K562 (cell line): ENCODE measurements at regions not wholly inside any gene's neighbourhood (a gene's known extent, or its start where the extent isn't known, plus 50 kb on each side); places are given as distances from the start of the nearest gene placed in this dataset.

Experiments
- ATAC-seq: fragments of 200-7000 bp; cut with Tn5 transposase; 3 replicates; pipeline ENCODE4 v1.9.1; 2020; ENCODE audit warnings: moderate library complexity
- BruUV-seq: library from RNA; stranded (reverse); fragments of 400-500 nt; replicated peaks from 2 replicates; lab custom pipeline; 2021; lab: Mats Ljungman, UMichigan
- CTCF ChIA-PET: fragments of 300-600 bp; formaldehyde crosslinking; extraction: SDS; loops from one replicate; lab custom pipeline; 2021; ENCODE audit warnings: low intra/inter-chr PET ratio; lab: Yijun Ruan, JAX
- POLR2A ChIA-PET: fragments of 300-600, 350-650 bp; sonication (Branson Sonifier 250); formaldehyde crosslinking; extraction: SDS; loops from one replicate; lab custom pipeline; 2021; ENCODE audit warnings: antibody characterized with exemption, inconsistent platforms; lab: Yijun Ruan, JAX
- DNase-seq, 4 experiments: peaks; one replicate each; pipeline versions ENCODE4 v3.0.0 to v3.0.0-alpha.2; 2011 to 2018; ENCODE audit warnings: low spot score in 3 of 4, mixed read lengths in 3 of 4; ENCODE audit errors: extremely low read depth in 1 of 4
- FAIRE-seq: peaks from 2 replicates; lab custom pipeline; 2011; peaks lifted over from hg19 to GRCh38; lab: Jason Lieb, UNC
- H2AFZ ChIP-seq: 2 replicates; pipeline ENCODE4 v1.6.0; 2011; ENCODE audit warnings: low read depth, low read length, control low read depth, inconsistent platforms
- H3K27ac ChIP-seq: fragments of 200-600 bp; 3 replicates; pipeline ENCODE4 v1.8.0; 2011; ENCODE audit warnings: low read depth, mild to moderate bottlenecking, control low read depth, inconsistent platforms, low read length, moderate library complexity, mixed read lengths; ENCODE audit errors: extremely low read depth
- H3K27me3 ChIP-seq, 2 experiments: fragments of 300-600 bp in 1 of 2; 2 replicates in 1 of 2; 3 replicates in 1 of 2; pipeline versions ENCODE4 v1.6.0 to v1.8.0; 2011; ENCODE audit warnings: inconsistent platforms in 2 of 2, low read length in 2 of 2, mild to moderate bottlenecking in 1 of 2, mixed read lengths in 1 of 2, moderate library complexity in 1 of 2; ENCODE audit not compliant: control insufficient read depth in 2 of 2, insufficient read depth in 2 of 2
- H3K36me3 ChIP-seq: fragments of 300-600 bp; 3 replicates; pipeline ENCODE4 v1.8.0; 2011; ENCODE audit warnings: mild to moderate bottlenecking, low read length, inconsistent platforms; ENCODE audit not compliant: control insufficient read depth, insufficient read depth
- H3K4me1 ChIP-seq, 2 experiments: fragments of 200-600 bp in 1 of 2; replicated peaks in 1 of 2; 2 replicates in 1 of 2; 3 replicates in 1 of 2; pipeline versions ENCODE4 v1.5.1 to v1.8.0; 2011; ENCODE audit warnings: inconsistent platforms in 2 of 2, low read length in 2 of 2, mild to moderate bottlenecking in 1 of 2, mixed read lengths in 1 of 2, moderate library complexity in 1 of 2; ENCODE audit not compliant: control insufficient read depth in 2 of 2, insufficient read depth in 2 of 2
- H3K4me2 ChIP-seq: 2 replicates; pipeline ENCODE4 v1.6.1; 2011; ENCODE audit warnings: low read length, control low read depth, inconsistent platforms, mixed read lengths; ENCODE audit not compliant: insufficient read depth
- H3K4me3 ChIP-seq: fragments of 200-600 bp; sonication (generic), shearing (Covaris generic); 2 replicates; pipeline ENCODE4 v1.5.1; 2016; ENCODE audit warnings: control low read depth, inconsistent platforms
- H3K79me2 ChIP-seq: fragments of 200-600 bp; 3 replicates; pipeline ENCODE4 v1.8.0; 2011; ENCODE audit warnings: low read length, inconsistent platforms; ENCODE audit not compliant: control insufficient read depth, insufficient read depth
- H3K9ac ChIP-seq, 2 experiments: 2 replicates each; pipeline versions ENCODE4 v1.6.0 to v1.6.1; 2011; ENCODE audit warnings: low read depth in 2 of 2, low read length in 2 of 2, control low read depth in 1 of 2, inconsistent platforms in 1 of 2, mild to moderate bottlenecking in 1 of 2, mixed read lengths in 1 of 2; ENCODE audit not compliant: insufficient read depth in 1 of 2
- H3K9me1 ChIP-seq: one replicate; pipeline ENCODE4 v1.6.0; 2011; ENCODE audit warnings: inconsistent platforms, mild to moderate bottlenecking, low read length, moderate library complexity; ENCODE audit not compliant: control insufficient read depth, insufficient read depth
- H3K9me3 ChIP-seq: replicated peaks from 2 replicates; pipeline ENCODE4 v1.5.1; 2011; ENCODE audit warnings: low read depth, low read length, inconsistent platforms; ENCODE audit not compliant: control insufficient read depth, insufficient read depth
- H4K20me1 ChIP-seq: replicated peaks from 2 replicates; pipeline ENCODE4 v1.6.1; 2011; ENCODE audit warnings: low read length, inconsistent platforms, mixed read lengths; ENCODE audit not compliant: control insufficient read depth, insufficient read depth
- GTF2E2 ChIP-seq: fragments of 200-800 bp; sonication (Bioruptor generic); IDR thresholded peaks from 2 replicates; pipeline ENCODE4 v1.6.1; 2016; ENCODE audit warnings: missing genetic modification characterization, missing compliant biosample characterization
- HEY1 ChIP-seq: fragments of 250-450 bp; sonication (Bioruptor Pico); IDR thresholded peaks from 2 replicates; pipeline ENCODE4 v1.5.0; 2020; ENCODE audit warnings: mild to moderate bottlenecking, moderate library complexity, borderline replicate concordance
- HMGN3 ChIP-seq: IDR thresholded peaks from 2 replicates; pipeline ENCODE4 v1.6.1; 2011; ENCODE audit warnings: borderline replicate concordance, low read depth, mild to moderate bottlenecking, mixed read lengths, low read length; ENCODE audit not compliant: insufficient read length; ENCODE audit errors: extremely low read depth
- POU5F1 ChIP-seq: fragments of 150-350 bp; IDR thresholded peaks from 2 replicates; pipeline ENCODE4 v1.6.1; 2014; ENCODE audit warnings: borderline replicate concordance, low read length, low read depth, mild to moderate bottlenecking; ENCODE audit not compliant: partially characterized antibody
- PRMT5 ChIP-seq: sonication (generic); formaldehyde crosslinking; IDR thresholded peaks from 2 replicates; pipeline ENCODE4 v1.5.0; 2020; ENCODE audit warnings: missing genetic modification reagents
- RAD51 ChIP-seq: fragments of 450-650 bp; IDR thresholded peaks from 2 replicates; pipeline ENCODE4 v1.7.1; 2016; ENCODE audit warnings: low read depth, mild to moderate bottlenecking, borderline replicate concordance
- RBM17 ChIP-seq: fragments of 200-400 bp; formaldehyde crosslinking; IDR thresholded peaks from 2 replicates; pipeline ENCODE4 v1.6.1; 2017; ENCODE audit warnings: low read depth, mild to moderate bottlenecking, low read length, borderline replicate concordance
- RBM25 ChIP-seq: fragments of 200-400 bp; formaldehyde crosslinking; IDR thresholded peaks from 2 replicates; pipeline ENCODE4 v1.6.1; 2018; ENCODE audit warnings: low read length, low read depth, moderate library complexity; ENCODE audit not compliant: severe bottlenecking
- SIX5 ChIP-seq, 2 experiments: IDR thresholded peaks; 2 replicates each; pipeline ENCODE4 v1.6.1; 2011; ENCODE audit warnings: low read length in 2 of 2, borderline replicate concordance in 1 of 2, low read depth in 1 of 2, mild to moderate bottlenecking in 1 of 2, moderate library complexity in 1 of 2; ENCODE audit not compliant: insufficient read depth in 1 of 2
- SMARCE1 ChIP-seq: fragments of 450-650 bp; IDR thresholded peaks from 2 replicates; pipeline ENCODE4 v1.7.1; 2016; ENCODE audit warnings: mild to moderate bottlenecking
- STAT5B ChIP-seq: fragments of 250-450 bp; sonication (Bioruptor Pico); IDR thresholded peaks from 2 replicates; pipeline ENCODE4 v1.8.0; 2021; ENCODE audit warnings: mild to moderate bottlenecking, inconsistent platforms
- ZNF263 ChIP-seq: sonication (generic); formaldehyde crosslinking; IDR thresholded peaks from 2 replicates; pipeline ENCODE4 v1.8.0; 2022; ENCODE audit warnings: mild to moderate bottlenecking, missing genetic modification reagents, borderline replicate concordance
- WGBS: fragments of 100-300 bp; shearing (Covaris generic); methylation state at CpG from one replicate; pipeline ENCODE4 v1.1.6; 2016; ENCODE audit warnings: low coverage, mixed read lengths; ENCODE audit not compliant: insufficient coverage; ENCODE audit errors: missing lambda C conversion rate; 5-methylcytosine and 5-hydroxymethylcytosine counted together
- in situ Hi-C: fragments of 300-500 bp; cut with MboI; formaldehyde crosslinking; loops from 4 replicates; pipeline ENCODE4 v1.15.0; 2018; ENCODE audit warnings: inconsistent platforms, mixed read lengths
- intact Hi-C: fragments of 100-400 bp; cut with micrococcal nuclease; formaldehyde crosslinking; loops from 2 replicates; pipeline ENCODE4 v1.14.2; 2022
- TF ChIP-seq, protein P1 (sequence below): sonication (generic); formaldehyde crosslinking; IDR thresholded peaks from 2 replicates; pipeline ENCODE4 v1.8.0; 2022; ENCODE audit warnings: missing genetic modification reagents, mild to moderate bottlenecking, borderline replicate concordance
- TF ChIP-seq, protein P2 (sequence below): IDR thresholded peaks from 2 replicates; pipeline ENCODE4 v1.6.1; 2011; ENCODE audit warnings: borderline replicate concordance, low read depth, mild to moderate bottlenecking, moderate library complexity, low read length; ENCODE audit not compliant: insufficient read depth, poor library complexity, severe bottlenecking
- TF ChIP-seq, protein P3 (sequence below): fragments of 250-450 bp; sonication (Bioruptor Pico); IDR thresholded peaks from 2 replicates; pipeline ENCODE4 v1.6.1; 2021; ENCODE audit warnings: mild to moderate bottlenecking

DNA sequence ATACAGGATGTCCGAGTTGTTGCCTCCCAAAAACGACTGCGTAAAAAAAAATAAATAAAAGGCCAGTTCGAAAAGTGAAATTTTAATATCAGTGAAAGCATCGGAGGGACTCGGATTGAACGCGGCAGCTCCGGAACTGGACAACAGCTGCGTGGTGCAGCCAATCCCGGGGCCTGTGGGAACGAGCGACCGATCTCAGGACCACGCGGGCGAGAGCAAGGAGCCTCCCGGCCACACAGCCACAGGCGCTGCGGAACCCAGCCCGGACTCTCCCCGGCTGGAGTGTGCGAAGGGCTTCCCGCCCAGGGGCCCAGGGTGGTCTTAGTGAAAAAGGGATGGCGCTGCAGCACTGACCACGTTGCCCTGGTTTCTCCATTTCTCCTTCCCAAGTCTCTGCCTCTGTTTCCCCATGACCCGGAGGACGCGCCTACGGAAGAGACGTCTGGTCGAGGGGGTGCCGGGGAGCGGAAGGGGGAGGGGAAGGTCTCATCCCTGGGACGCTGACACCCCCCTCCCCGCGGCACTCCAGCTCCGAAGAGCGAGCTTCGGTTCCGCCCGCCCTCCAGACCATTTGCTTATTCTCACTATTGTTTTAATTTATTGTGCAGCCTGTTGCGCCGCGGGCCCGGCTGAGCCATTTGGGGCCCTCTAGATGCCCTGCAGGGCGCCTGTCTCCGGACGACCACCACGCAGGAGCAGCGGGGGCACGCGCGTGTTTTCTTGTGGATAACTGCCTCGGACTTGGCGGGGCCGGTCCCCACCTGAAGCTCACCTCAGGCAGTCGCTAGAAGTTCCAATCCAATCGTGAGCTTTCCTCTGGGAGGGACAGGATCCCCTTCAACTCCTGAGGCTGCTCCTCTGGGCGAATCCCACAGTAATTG is 303.0 kb downstream of the PARP8 start (continued):
- TF ChIP-seq, protein P1, sequence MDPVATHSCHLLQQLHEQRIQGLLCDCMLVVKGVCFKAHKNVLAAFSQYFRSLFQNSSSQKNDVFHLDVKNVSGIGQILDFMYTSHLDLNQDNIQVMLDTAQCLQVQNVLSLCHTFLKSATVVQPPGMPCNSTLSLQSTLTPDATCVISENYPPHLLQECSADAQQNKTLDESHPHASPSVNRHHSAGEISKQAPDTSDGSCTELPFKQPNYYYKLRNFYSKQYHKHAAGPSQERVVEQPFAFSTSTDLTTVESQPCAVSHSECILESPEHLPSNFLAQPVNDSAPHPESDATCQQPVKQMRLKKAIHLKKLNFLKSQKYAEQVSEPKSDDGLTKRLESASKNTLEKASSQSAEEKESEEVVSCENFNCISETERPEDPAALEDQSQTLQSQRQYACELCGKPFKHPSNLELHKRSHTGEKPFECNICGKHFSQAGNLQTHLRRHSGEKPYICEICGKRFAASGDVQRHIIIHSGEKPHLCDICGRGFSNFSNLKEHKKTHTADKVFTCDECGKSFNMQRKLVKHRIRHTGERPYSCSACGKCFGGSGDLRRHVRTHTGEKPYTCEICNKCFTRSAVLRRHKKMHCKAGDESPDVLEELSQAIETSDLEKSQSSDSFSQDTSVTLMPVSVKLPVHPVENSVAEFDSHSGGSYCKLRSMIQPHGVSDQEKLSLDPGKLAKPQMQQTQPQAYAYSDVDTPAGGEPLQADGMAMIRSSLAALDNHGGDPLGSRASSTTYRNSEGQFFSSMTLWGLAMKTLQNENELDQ (CRISPR knock-in tag): no peak
- TF ChIP-seq, all 486 proteins: peak for 0

DNA sequence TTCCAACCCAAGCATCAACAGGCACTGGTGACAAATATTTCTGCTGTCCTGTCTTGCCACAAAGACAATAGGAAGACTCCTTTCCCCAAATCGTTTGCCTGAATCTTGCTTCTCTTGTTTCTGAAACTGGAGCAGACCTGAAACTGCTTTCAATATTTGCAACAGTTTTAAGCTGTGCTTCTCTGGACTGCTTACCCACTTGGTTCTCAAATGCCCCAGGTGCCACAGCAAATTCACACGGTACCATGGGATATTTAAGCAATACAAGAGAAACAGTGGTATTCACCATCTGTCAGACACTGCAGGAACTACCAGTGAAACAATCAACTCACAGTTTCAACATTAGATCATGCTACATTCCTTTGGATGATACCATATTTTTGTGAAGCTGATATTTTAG is 309.4 kb downstream of the PARP8 start:
- Histone ChIP-seq H2AFZ (no peak overlapping the region), H3K9me3 (no peaks in the 10 kb centered on the region), H3K36me3 (no peaks in the 10 kb centered on the region), H3K9ac (no peak overlapping the region), H4K20me1 (no peaks in the 10 kb centered on the region), H3K79me2 (no peaks in the 10 kb centered on the region), H3K27ac (no peak overlapping the region), H3K4me2 (no peak overlapping the region), H3K27me3 (no peaks in the 10 kb centered on the region), H3K4me1 (no peaks in the 10 kb centered on the region), H3K4me3 (no peak overlapping the region), H3K9me1 (no peaks in the 10 kb centered on the region)
- DNase-seq (no peak), FAIRE-seq (no peak), ATAC-seq (no peak)
- in situ Hi-C loops (no loop called here), intact Hi-C loops (no loop called here)
- BruUV-seq: no TSS peak
- 9% methylated on average over 2 of the region's 2 CpGs for WGBS
- CTCF ChIA-PET: no interaction called here
- POLR2A ChIA-PET: no interaction called here
- no peak for TF ChIP-seq HEY1 (CRISPR knock-in tag)
- no peak for TF ChIP-seq RBM25
- TF ChIP-seq, protein P2, sequence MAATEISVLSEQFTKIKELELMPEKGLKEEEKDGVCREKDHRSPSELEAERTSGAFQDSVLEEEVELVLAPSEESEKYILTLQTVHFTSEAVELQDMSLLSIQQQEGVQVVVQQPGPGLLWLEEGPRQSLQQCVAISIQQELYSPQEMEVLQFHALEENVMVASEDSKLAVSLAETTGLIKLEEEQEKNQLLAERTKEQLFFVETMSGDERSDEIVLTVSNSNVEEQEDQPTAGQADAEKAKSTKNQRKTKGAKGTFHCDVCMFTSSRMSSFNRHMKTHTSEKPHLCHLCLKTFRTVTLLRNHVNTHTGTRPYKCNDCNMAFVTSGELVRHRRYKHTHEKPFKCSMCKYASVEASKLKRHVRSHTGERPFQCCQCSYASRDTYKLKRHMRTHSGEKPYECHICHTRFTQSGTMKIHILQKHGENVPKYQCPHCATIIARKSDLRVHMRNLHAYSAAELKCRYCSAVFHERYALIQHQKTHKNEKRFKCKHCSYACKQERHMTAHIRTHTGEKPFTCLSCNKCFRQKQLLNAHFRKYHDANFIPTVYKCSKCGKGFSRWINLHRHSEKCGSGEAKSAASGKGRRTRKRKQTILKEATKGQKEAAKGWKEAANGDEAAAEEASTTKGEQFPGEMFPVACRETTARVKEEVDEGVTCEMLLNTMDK: no peak
- no peak for TF ChIP-seq RAD51
- TF ChIP-seq SMARCE1: no peak
- no peak for TF ChIP-seq STAT5B (CRISPR knock-in tag)
- no peak for TF ChIP-seq SIX5 (IDR thresholded peaks at IDR 0.05; ENCODE audit: borderline replicate concordance in 1 of 2, insufficient read depth in 1 of 2, low read depth in 1 of 2, low read length in 2 of 2)
- no peak for TF ChIP-seq POU5F1
- no peak for TF ChIP-seq PRMT5 (CRISPR knock-in tag)
- TF ChIP-seq GTF2E2 (tag): no peak
- TF ChIP-seq, protein P3, sequence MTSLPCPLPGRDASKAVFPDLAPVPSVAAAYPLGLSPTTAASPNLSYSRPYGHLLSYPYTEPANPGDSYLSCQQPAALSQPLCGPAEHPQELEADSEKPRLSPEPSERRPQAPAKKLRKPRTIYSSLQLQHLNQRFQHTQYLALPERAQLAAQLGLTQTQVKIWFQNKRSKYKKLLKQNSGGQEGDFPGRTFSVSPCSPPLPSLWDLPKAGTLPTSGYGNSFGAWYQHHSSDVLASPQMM (CRISPR knock-in tag): no peak
- no peak for TF ChIP-seq ZNF263
- no peak for TF ChIP-seq HMGN3
- TF ChIP-seq RBM17: no peak
